ENCODE measurements at regions not wholly inside any gene's neighbourhood (a gene's known extent, or its start where the extent isn't known, plus 50 kb on each side); places are given as distances from the start of the nearest gene placed in this dataset.

GRCh38 chr2:133651861-133652260 is 83.6 kb upstream of the NCKAP5 start:
- H2AFZ ChIP-seq (ENCODE audit: insufficient read depth, low read depth, low read length, poor library complexity, severe bottlenecking), result no peak overlapping the region
- no peaks in the 10 kb centered on the region for H4K20me1 ChIP-seq (ENCODE audit: control insufficient read depth, insufficient read depth, low read length, poor library complexity, severe bottlenecking)
- Mint-ChIP-seq H3K4me3 (no peak overlapping the region), H3K4me1 (no peaks in the 10 kb centered on the region), H3K9me3 (ENCODE audit: insufficient read depth) (peaks cover 2% of the 10 kb centered on the region), H3K27ac (no peak overlapping the region), H3K27me3 (no peaks in the 10 kb centered on the region)
- CTCF ChIA-PET, result no interaction called here
- no peak overlapping the region for H3K27ac ChIP-seq (ENCODE audit: low read length in 2 of 2)
- H3K36me3 ChIP-seq (replicated peaks in 1 of 2; ENCODE audit: control extremely low read depth in 1 of 2, control insufficient read depth in 1 of 2, extremely low read depth in 1 of 2, insufficient read depth in 2 of 2, low read length in 1 of 2), result no peaks in the 10 kb centered on the region
- intact Hi-C loops (cut with micrococcal nuclease), result no loop called here
- WGBS (ENCODE audit: insufficient coverage), result no CpG with 5 or more reads among the region's 2 CpGs
- no peak for DNase-seq
- no peak for TF ChIP-seq CTCF (IDR thresholded peaks at IDR 0.05)
- no peak for TF ChIP-seq EZH2 (IDR thresholded peaks at IDR 0.05; ENCODE audit: borderline replicate concordance, insufficient read depth, low read depth, low read length, poor library complexity, severe bottlenecking)
- no peak overlapping the region for H3K4me2 ChIP-seq (replicated peaks; ENCODE audit: low read depth, low read length, poor library complexity, severe bottlenecking)
- no peak overlapping the region for H3K4me3 ChIP-seq (ENCODE audit: control extremely low read depth in 1 of 5, extremely low read depth in 1 of 5, insufficient read depth in 1 of 5, low read depth in 2 of 5, low read length in 4 of 5)
- no peaks in the 10 kb centered on the region for H3K27me3 ChIP-seq (replicated peaks in 1 of 4; ENCODE audit: control extremely low read depth in 1 of 4, control insufficient read depth in 3 of 4, insufficient read depth in 4 of 4, low read length in 3 of 4)
- POLR2A ChIA-PET, result no interaction called here
- H3K4me1 ChIP-seq (ENCODE audit: control insufficient read depth in 2 of 2, insufficient read depth in 2 of 2, low read length in 2 of 2), result no peaks in the 10 kb centered on the region
- peaks cover 0 to 4% (median 2%) of the 10 kb centered on the region in 3 donors for H3K9me3 ChIP-seq (ENCODE audit: control extremely low read depth in 1 of 3, control insufficient read depth in 2 of 3, insufficient read depth in 1 of 3, low read length in 2 of 3)
- H3K9ac ChIP-seq (ENCODE audit: low read length), result no peak overlapping the region
- no peak for ATAC-seq (ENCODE audit: low read depth)
- no peaks in the 10 kb centered on the region for H3K79me2 ChIP-seq (ENCODE audit: control insufficient read depth, insufficient read depth, low read length)

- POLR2A ChIA-PET, result no interaction called here
- Histone ChIP-seq H3K27ac (ENCODE audit: low read length in 2 of 2) (no peak overlapping the region), H3K36me3 (replicated peaks in 1 of 2; ENCODE audit: control extremely low read depth in 1 of 2, control insufficient read depth in 1 of 2, extremely low read depth in 1 of 2, insufficient read depth in 2 of 2, low read length in 1 of 2) (no peaks in the 10 kb centered on the region), H2AFZ (ENCODE audit: insufficient read depth, low read depth, low read length, poor library complexity, severe bottlenecking) (no peak overlapping the region), H3K4me1 (ENCODE audit: control insufficient read depth in 2 of 2, insufficient read depth in 2 of 2, low read length in 2 of 2) (no peaks in the 10 kb centered on the region), H3K4me3 (ENCODE audit: control extremely low read depth in 1 of 5, extremely low read depth in 1 of 5, insufficient read depth in 1 of 5, low read depth in 2 of 5, low read length in 4 of 5) (no peak overlapping the region), H3K9ac (ENCODE audit: low read length) (no peak overlapping the region), H3K79me2 (ENCODE audit: control insufficient read depth, insufficient read depth, low read length) (no peaks in the 10 kb centered on the region), H3K27me3 (replicated peaks in 1 of 4; ENCODE audit: control extremely low read depth in 1 of 4, control insufficient read depth in 3 of 4, insufficient read depth in 4 of 4, low read length in 3 of 4) (no peaks in the 10 kb centered on the region), H3K4me2 (replicated peaks; ENCODE audit: low read depth, low read length, poor library complexity, severe bottlenecking) (no peak overlapping the region), H4K20me1 (ENCODE audit: control insufficient read depth, insufficient read depth, low read length, poor library complexity, severe bottlenecking) (no peaks in the 10 kb centered on the region), H3K9me3 (ENCODE audit: control extremely low read depth in 1 of 3, control insufficient read depth in 2 of 3, insufficient read depth in 1 of 3, low read length in 2 of 3) (peaks cover 0 to 4% (median 2%) of the 10 kb centered on the region in 3 donors)
- no peak for ATAC-seq (ENCODE audit: low read depth)
- intact Hi-C loops (cut with micrococcal nuclease), result no loop called here
- Mint-ChIP-seq H3K9me3 (ENCODE audit: insufficient read depth) (peaks cover 2% of the 10 kb centered on the region), H3K4me3 (no peak overlapping the region), H3K27me3 (no peaks in the 10 kb centered on the region), H3K4me1 (no peaks in the 10 kb centered on the region), H3K27ac (no peak overlapping the region)
- no peak for TF ChIP-seq CTCF (IDR thresholded peaks at IDR 0.05)
- TF ChIP-seq EZH2 (IDR thresholded peaks at IDR 0.05; ENCODE audit: borderline replicate concordance, insufficient read depth, low read depth, low read length, poor library complexity, severe bottlenecking), result no peak
- WGBS (ENCODE audit: insufficient coverage), result no CpG with 5 or more reads among the region's 4 CpGs
- DNase-seq, result no peak
- CTCF ChIA-PET, result no interaction called here
These were observed 84.1 kb upstream of the NCKAP5 start for GRCh38 chr2:133652398-133652797.
